Adrenal gland (tissue), 5 donors: ENCODE measurements at regions not wholly inside any gene's neighbourhood (a gene's known extent, or its start where the extent isn't known, plus 50 kb on each side); places are given as distances from the start of the nearest gene placed in this dataset.

Source experiments
- POLR2A ChIP-seq, 2 donors: fragments of 450-650 bp; IDR thresholded peaks; one replicate each; pipeline ENCODE4 v1.6.1; 2017; ENCODE audit warnings: antibody characterized with exemption in 2 of 2, mild to moderate bottlenecking in 2 of 2, moderate library complexity in 1 of 2
- TF ChIP-seq, protein P1 (sequence below), 6 experiments: fragments of 450-650 bp in 4 of 6; fragments of 200-600 bp in 2 of 6; sonication (generic) in 1 of 6; IDR thresholded peaks; 1 replicate in 5 of 6; 2 replicates in 1 of 6; pipeline versions ENCODE4 v1.5.1 to v1.8.0; 2016 to 2021; ENCODE audit warnings: antibody characterized with exemption in 6 of 6, mild to moderate bottlenecking in 2 of 6, moderate library complexity in 1 of 6
- donor health status: DM: no; HTN: no; CAD: no.

DNA sequence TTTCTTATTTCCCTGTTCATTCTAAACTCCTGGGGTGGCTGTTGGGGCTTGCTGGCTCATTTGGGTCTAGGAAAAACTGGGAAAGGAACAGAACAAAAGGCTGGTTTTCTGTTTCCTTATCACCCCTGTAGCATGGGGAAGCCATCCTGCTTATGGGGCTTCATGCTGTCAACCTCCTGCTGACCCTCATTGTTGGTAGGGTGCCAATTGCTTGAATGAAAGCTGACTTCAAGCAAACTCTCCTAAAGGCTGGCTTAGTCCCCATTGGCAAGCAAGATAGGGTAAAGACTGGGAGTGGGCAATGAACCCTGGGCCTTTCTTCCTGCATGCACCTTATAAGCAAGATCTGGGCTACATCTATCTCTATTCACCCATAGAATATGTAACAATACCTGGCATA, 511.6 kb downstream of the DMAC1 start:
- TF ChIP-seq, protein P1, sequence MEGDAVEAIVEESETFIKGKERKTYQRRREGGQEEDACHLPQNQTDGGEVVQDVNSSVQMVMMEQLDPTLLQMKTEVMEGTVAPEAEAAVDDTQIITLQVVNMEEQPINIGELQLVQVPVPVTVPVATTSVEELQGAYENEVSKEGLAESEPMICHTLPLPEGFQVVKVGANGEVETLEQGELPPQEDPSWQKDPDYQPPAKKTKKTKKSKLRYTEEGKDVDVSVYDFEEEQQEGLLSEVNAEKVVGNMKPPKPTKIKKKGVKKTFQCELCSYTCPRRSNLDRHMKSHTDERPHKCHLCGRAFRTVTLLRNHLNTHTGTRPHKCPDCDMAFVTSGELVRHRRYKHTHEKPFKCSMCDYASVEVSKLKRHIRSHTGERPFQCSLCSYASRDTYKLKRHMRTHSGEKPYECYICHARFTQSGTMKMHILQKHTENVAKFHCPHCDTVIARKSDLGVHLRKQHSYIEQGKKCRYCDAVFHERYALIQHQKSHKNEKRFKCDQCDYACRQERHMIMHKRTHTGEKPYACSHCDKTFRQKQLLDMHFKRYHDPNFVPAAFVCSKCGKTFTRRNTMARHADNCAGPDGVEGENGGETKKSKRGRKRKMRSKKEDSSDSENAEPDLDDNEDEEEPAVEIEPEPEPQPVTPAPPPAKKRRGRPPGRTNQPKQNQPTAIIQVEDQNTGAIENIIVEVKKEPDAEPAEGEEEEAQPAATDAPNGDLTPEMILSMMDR (IDR thresholded peaks at IDR 0.05): no peak
- no peak for TF ChIP-seq POLR2A (IDR thresholded peaks at IDR 0.05)
